HCT116 (cell line): ENCODE measurements at regions not wholly inside any gene's neighbourhood (a gene's known extent, or its start where the extent isn't known, plus 50 kb on each side); places are given as distances from the start of the nearest gene placed in this dataset.

ENCODE experiments used
- ATAC-seq: fragments of 200-7000 bp; cut with Tn5 transposase; 2 replicates; pipeline ENCODE4 v1.9.1; 2020; ENCODE audit warnings: mild to moderate bottlenecking, moderate library complexity
- BruUV-seq: library from RNA; stranded (reverse); fragments of 400-500 nt; replicated peaks from 2 replicates; lab custom pipeline; 2021; lab: Mats Ljungman, UMichigan
- CTCF ChIA-PET: fragments of 300-600 bp; sonication (Branson Sonifier 250); formaldehyde crosslinking; loops from one replicate; lab custom pipeline; 2021; ENCODE audit warnings: antibody characterized with exemption; lab: Charles Lee
- POLR2A ChIA-PET: fragments of 300-600, 350-600 bp; sonication (Branson Sonifier 250); formaldehyde crosslinking; loops from one replicate; lab custom pipeline; 2021; ENCODE audit warnings: antibody characterized with exemption; lab: Charles Lee
- RAD21 ChIA-PET, 2 experiments: fragments of 300-600 bp; sonication (Branson Sonifier 250); formaldehyde crosslinking; loops; one replicate each; lab custom pipeline; 2023; ENCODE audit warnings: low total read pairs in 2 of 2; ENCODE audit not compliant: uncharacterized antibody in 2 of 2, unreplicated experiment in 2 of 2, low non-redundant PET in 1 of 2; lab: Charles Lee
- DNase-seq: peaks from one replicate; pipeline ENCODE4 v3.0.0-alpha.2; 2010; ENCODE audit warnings: low read depth, low spot score
- H2AFZ ChIP-seq: fragments of 200-600 bp; shearing (Covaris generic), sonication (generic); 2 replicates; pipeline ENCODE4 v1.6.1; 2017; ENCODE audit warnings: low read depth, mixed run types, mixed read lengths, antibody characterized with exemption, low read length; ENCODE audit not compliant: poor library complexity, severe bottlenecking
- H3K27ac ChIP-seq: 2 replicates; pipeline ENCODE4 v1.5.1; 2012; ENCODE audit warnings: low read depth, low read length
- H3K27me3 ChIP-seq: fragments of 200-600 bp; sonication (generic); 2 replicates; pipeline ENCODE4 v1.6.1; 2016; ENCODE audit warnings: mixed run types, low read length, mixed read lengths; ENCODE audit not compliant: insufficient read depth
- H3K36me3 ChIP-seq, 2 experiments: fragments of 200-500 bp in 1 of 2; fragments of 200-600 bp in 1 of 2; sonication (Bioruptor generic) in 1 of 2; sonication (generic) in 1 of 2; 2 replicates each; pipeline versions ENCODE4 v1.5.1 to v1.6.1; 2014 to 2016; ENCODE audit warnings: low read length in 2 of 2, inconsistent platforms in 1 of 2, mixed read lengths in 1 of 2, mixed run types in 1 of 2; ENCODE audit not compliant: insufficient read depth in 2 of 2, control insufficient read depth in 1 of 2
- H3K4me1 ChIP-seq, 2 experiments: fragments of 200-600 bp in 1 of 2; sonication (generic) in 1 of 2; 2 replicates each; pipeline versions ENCODE4 v1.5.1 to v1.6.1; 2012 to 2017; ENCODE audit warnings: low read length in 2 of 2, inconsistent platforms in 1 of 2, mild to moderate bottlenecking in 1 of 2, mixed read lengths in 1 of 2, mixed run types in 1 of 2, moderate library complexity in 1 of 2; ENCODE audit not compliant: insufficient read depth in 2 of 2, control insufficient read depth in 1 of 2
- H3K4me2 ChIP-seq: fragments of 200-600 bp; sonication (generic); 2 replicates; pipeline ENCODE4 v1.6.1; 2017; ENCODE audit warnings: mixed run types, low read length, mixed read lengths
- H3K4me3 ChIP-seq, 2 experiments: fragments of 200-600 bp in 1 of 2; sonication (generic) in 1 of 2; replicated peaks in 1 of 2; 2 replicates each; pipeline ENCODE4 v1.5.1; 2011 to 2016; ENCODE audit warnings: low read length in 2 of 2, control low read depth in 1 of 2, low read depth in 1 of 2, mild to moderate bottlenecking in 1 of 2, mixed read lengths in 1 of 2, mixed run types in 1 of 2
- H3K79me2 ChIP-seq: fragments of 200-600 bp; sonication (generic); 2 replicates; pipeline ENCODE4 v1.6.1; 2017; ENCODE audit warnings: mild to moderate bottlenecking, mixed run types, low read length, moderate library complexity, mixed read lengths; ENCODE audit not compliant: insufficient read depth
- H3K9ac ChIP-seq: fragments of 200-600 bp; sonication (generic); 2 replicates; pipeline ENCODE4 v1.6.1; 2016; ENCODE audit warnings: low read length, mixed read lengths
- H3K9me2 ChIP-seq: fragments of 200-600 bp; sonication (generic), shearing (Covaris generic); 2 replicates; pipeline ENCODE4 v1.6.1; 2017; ENCODE audit warnings: mixed run types, mild to moderate bottlenecking, moderate library complexity; ENCODE audit not compliant: insufficient read depth
- H3K9me3 ChIP-seq, 2 experiments: fragments of 200-500 bp in 1 of 2; fragments of 200-600 bp in 1 of 2; sonication (Bioruptor generic) in 1 of 2; sonication (generic) in 1 of 2; 2 replicates each; pipeline ENCODE4 v1.6.1; 2014 to 2017; ENCODE audit warnings: low read length in 2 of 2, mixed read lengths in 2 of 2, inconsistent platforms in 1 of 2, low read depth in 1 of 2, mild to moderate bottlenecking in 1 of 2, mixed run types in 1 of 2, moderate library complexity in 1 of 2; ENCODE audit not compliant: control insufficient read depth in 1 of 2, insufficient read depth in 1 of 2
- H4K20me1 ChIP-seq: fragments of 200-600 bp; sonication (generic), shearing (Covaris generic); 2 replicates; pipeline ENCODE4 v1.6.1; 2017; ENCODE audit warnings: mixed run types, mild to moderate bottlenecking, moderate library complexity; ENCODE audit not compliant: insufficient read depth
- ELF1 ChIP-seq: IDR thresholded peaks from 2 replicates; pipeline ENCODE4 v1.6.1; 2012; ENCODE audit warnings: low read depth, borderline replicate concordance
- POLR2AphosphoS5 ChIP-seq: IDR thresholded peaks from 2 replicates; pipeline ENCODE4 v1.6.1; 2011; ENCODE audit warnings: mild to moderate bottlenecking, low read depth, low read length, moderate library complexity
- ZFX ChIP-seq: fragments of 450-650 bp; IDR thresholded peaks from 2 replicates; pipeline ENCODE4 v1.6.1; 2017
- intact Hi-C: fragments of 100-400 bp; cut with micrococcal nuclease; formaldehyde crosslinking; loops from 2 replicates; pipeline ENCODE4 v1.10.0; 2022
- TF ChIP-seq, protein P1 (sequence below): IDR thresholded peaks from 2 replicates; pipeline ENCODE4 v1.6.1; 2011; ENCODE audit warnings: mild to moderate bottlenecking, low read length, moderate library complexity; ENCODE audit not compliant: insufficient replicate concordance; ENCODE audit errors: extremely low read depth
- TF ChIP-seq, protein P2 (sequence below), 3 experiments: fragments of 200-600 bp in 1 of 3; sonication (generic) in 1 of 3; IDR thresholded peaks in 2 of 3; conservative IDR thresholded peaks in 1 of 3; 2 replicates each; pipeline ENCODE4 v1.5.1; 2012 to 2017; ENCODE audit warnings: low read depth in 2 of 3, low read length in 2 of 3, antibody characterized with exemption in 1 of 3, borderline replicate concordance in 1 of 3, control low read depth in 1 of 3, mild to moderate bottlenecking in 1 of 3, mixed read lengths in 1 of 3, mixed run types in 1 of 3, moderate library complexity in 1 of 3; ENCODE audit not compliant: insufficient read depth in 1 of 3

DNA sequence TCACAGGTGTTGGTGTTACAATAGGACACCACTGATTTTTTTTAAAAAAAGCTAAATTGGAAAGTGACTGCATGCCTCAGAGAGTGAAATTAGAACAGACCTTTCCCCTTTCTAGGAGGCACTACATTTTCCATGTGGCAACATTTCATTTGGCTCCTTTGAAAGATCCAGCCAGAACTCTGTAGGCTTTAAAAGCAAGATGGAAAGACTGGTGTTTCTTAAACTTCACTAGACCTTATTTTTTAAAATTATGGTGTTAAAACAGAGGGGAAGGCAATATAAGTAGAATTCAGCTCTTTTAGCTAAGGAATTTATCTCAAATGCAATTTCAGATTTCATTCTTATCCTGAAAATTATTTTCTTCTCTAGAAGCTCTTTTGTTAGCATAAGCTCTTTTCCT is 317.6 kb upstream of the TGFBR2 start:
- Histone ChIP-seq H3K4me3 (no peak overlapping the region), H3K9me3 (no peaks in the 10 kb centered on the region), H3K79me2 (no peaks in the 10 kb centered on the region), H3K4me2 (0 out of 2 replicates have a peak overlapping the region, but pooled peaks have one; percentile 6), H3K9ac (no peak overlapping the region), H3K9me2 (no peaks in the 10 kb centered on the region), H3K4me1 (peaks cover 20 to 62% of the 10 kb centered on the region in 2 experiments), H4K20me1 (no peaks in the 10 kb centered on the region), H3K36me3 (no peaks in the 10 kb centered on the region), H3K27me3 (no peaks in the 10 kb centered on the region), H2AFZ (peak overlapping the region; percentile 89), H3K27ac (no peak overlapping the region)
- ChIA-PET POLR2A (no interaction called here), CTCF (no interaction called here), RAD21 (no interaction called here)
- BruUV-seq: no TSS peak
- DNase-seq (no peak), ATAC-seq (no peak)
- TF ChIP-seq, protein P1, sequence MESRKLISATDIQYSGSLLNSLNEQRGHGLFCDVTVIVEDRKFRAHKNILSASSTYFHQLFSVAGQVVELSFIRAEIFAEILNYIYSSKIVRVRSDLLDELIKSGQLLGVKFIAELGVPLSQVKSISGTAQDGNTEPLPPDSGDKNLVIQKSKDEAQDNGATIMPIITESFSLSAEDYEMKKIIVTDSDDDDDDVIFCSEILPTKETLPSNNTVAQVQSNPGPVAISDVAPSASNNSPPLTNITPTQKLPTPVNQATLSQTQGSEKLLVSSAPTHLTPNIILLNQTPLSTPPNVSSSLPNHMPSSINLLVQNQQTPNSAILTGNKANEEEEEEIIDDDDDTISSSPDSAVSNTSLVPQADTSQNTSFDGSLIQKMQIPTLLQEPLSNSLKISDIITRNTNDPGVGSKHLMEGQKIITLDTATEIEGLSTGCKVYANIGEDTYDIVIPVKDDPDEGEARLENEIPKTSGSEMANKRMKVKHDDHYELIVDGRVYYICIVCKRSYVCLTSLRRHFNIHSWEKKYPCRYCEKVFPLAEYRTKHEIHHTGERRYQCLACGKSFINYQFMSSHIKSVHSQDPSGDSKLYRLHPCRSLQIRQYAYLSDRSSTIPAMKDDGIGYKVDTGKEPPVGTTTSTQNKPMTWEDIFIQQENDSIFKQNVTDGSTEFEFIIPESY: no peak
- TF ChIP-seq ZFX: no peak
- intact Hi-C loops: loop anchor here (5.0 to 10.0 kb wide), 2 partner anchors 174 to 318 kb away; partner anchors contain the start of gene TGFBR2

DNA sequence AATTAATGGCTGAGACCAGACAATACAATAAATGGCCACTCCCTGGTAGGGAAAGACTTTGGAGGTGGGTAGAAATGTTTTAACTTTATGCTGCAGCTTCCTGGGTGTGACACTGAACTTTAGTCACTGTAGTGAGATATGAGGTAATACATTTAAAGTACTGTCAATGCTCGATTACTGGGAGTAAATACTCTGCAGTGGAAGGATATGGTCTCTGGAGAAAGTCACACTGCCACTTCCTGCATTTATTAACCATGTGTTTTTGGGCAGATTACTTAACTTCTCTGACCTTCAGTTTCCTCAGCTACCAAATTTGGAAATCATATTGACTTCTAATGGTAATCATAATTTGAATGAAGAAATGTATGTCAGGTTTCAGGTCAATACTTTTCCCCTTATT is 317.1 kb upstream of the TGFBR2 start:
- H3K27me3 ChIP-seq: no peaks in the 10 kb centered on the region
- no peak for ATAC-seq
- no peak overlapping the region for H3K4me2 ChIP-seq
- H2AFZ ChIP-seq: peak overlapping the region; percentile 89
- no peak overlapping the region for H3K27ac ChIP-seq
- H3K9ac ChIP-seq: no peak overlapping the region
- intact Hi-C loops: loop anchor here (5.0 to 10.0 kb wide), 2 partner anchors 175 to 318 kb away; partner anchors contain the start of gene TGFBR2
- CTCF ChIA-PET: no interaction called here
- peaks cover 20 to 62% of the 10 kb centered on the region in 2 experiments for H3K4me1 ChIP-seq
- RAD21 ChIA-PET: no interaction called here
- POLR2A ChIA-PET: no interaction called here
- H4K20me1 ChIP-seq: no peaks in the 10 kb centered on the region
- no peaks in the 10 kb centered on the region for H3K79me2 ChIP-seq
- no peaks in the 10 kb centered on the region for H3K9me3 ChIP-seq
- H3K36me3 ChIP-seq: no peaks in the 10 kb centered on the region
- DNase-seq: no peak
- no peaks in the 10 kb centered on the region for H3K9me2 ChIP-seq
- H3K4me3 ChIP-seq: no peak overlapping the region
- no peak for TF ChIP-seq POLR2AphosphoS5
- peak; percentile 12; the same call in 1 of the 2 replicates for TF ChIP-seq ELF1
- TF ChIP-seq, protein P2, sequence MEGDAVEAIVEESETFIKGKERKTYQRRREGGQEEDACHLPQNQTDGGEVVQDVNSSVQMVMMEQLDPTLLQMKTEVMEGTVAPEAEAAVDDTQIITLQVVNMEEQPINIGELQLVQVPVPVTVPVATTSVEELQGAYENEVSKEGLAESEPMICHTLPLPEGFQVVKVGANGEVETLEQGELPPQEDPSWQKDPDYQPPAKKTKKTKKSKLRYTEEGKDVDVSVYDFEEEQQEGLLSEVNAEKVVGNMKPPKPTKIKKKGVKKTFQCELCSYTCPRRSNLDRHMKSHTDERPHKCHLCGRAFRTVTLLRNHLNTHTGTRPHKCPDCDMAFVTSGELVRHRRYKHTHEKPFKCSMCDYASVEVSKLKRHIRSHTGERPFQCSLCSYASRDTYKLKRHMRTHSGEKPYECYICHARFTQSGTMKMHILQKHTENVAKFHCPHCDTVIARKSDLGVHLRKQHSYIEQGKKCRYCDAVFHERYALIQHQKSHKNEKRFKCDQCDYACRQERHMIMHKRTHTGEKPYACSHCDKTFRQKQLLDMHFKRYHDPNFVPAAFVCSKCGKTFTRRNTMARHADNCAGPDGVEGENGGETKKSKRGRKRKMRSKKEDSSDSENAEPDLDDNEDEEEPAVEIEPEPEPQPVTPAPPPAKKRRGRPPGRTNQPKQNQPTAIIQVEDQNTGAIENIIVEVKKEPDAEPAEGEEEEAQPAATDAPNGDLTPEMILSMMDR (IDR thresholded peaks at IDR 0.05 in 2 of 3, conservative IDR thresholded peaks at IDR 0.05 in 1 of 3; ENCODE audit: borderline replicate concordance in 1 of 3, insufficient read depth in 1 of 3, low read depth in 2 of 3, low read length in 2 of 3): no peak
- no TSS peak for BruUV-seq
